LNCaP clone FGC (cell line): ENCODE measurements at regions not wholly inside any gene's neighbourhood (a gene's known extent, or its start where the extent isn't known, plus 50 kb on each side); places are given as distances from the start of the nearest gene placed in this dataset.

Source experiments
- DNase-seq: peaks from one replicate; pipeline ENCODE4 v3.0.0-alpha.2; 2011; ENCODE audit warnings: low read depth
- H3K4me3 ChIP-seq: 2 replicates; pipeline ENCODE4 v1.5.1; 2011; ENCODE audit warnings: mild to moderate bottlenecking, low read depth, low read length, control low read depth
- CTCF ChIP-seq: IDR thresholded peaks from 2 replicates; pipeline ENCODE4 v1.5.1; 2012; ENCODE audit warnings: mild to moderate bottlenecking; ENCODE audit not compliant: control insufficient read depth, insufficient read depth; ENCODE audit errors: extremely low read depth

DNA sequence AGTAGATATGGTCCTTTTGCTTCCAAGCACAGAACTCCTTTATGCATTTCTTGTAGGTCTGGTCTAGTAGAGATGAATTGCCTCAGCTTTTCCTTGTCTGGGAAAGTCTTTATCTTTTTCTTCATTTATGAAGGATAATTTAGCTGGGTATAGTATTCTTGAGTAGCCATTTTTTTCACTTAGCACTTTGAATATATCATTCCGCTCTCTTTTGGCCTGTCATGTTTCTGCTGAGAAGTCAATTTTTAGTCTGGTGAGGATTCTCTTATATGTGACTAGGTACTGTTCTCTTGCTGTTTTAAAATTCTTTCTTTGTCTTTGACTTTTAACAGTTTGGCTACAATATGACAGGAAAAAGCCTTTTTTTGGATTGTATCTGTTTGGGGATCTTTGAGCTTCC lies 68.6 kb upstream of the IMMP2L start:
- no peak for DNase-seq
- no peak for TF ChIP-seq CTCF
- no peak overlapping the region for H3K4me3 ChIP-seq

- TF ChIP-seq CTCF, result no peak
- H3K4me3 ChIP-seq, result no peak overlapping the region
- no peak for DNase-seq
Observed at GRCh38 chr7:111622084-111622483, 59.8 kb upstream of the IMMP2L start.
